Astrocyte (in vitro differentiated cells and primary cell): ENCODE measurements at regions not wholly inside any gene's neighbourhood (a gene's known extent, or its start where the extent isn't known, plus 50 kb on each side); places are given as distances from the start of the nearest gene placed in this dataset.

Experiments
- DNase-seq: peaks from one replicate; pipeline ENCODE4 v3.0.0-alpha.2; 2010; ENCODE audit warnings: low read depth
- FAIRE-seq: peaks from 2 replicates; lab custom pipeline; 2011; peaks lifted over from hg19 to GRCh38; lab: Jason Lieb, UNC
- H2AFZ ChIP-seq: 2 replicates; pipeline ENCODE4 v1.6.0; 2012; ENCODE audit warnings: low read depth, low read length, inconsistent platforms
- H3K27ac ChIP-seq: 2 replicates; pipeline ENCODE4 v1.5.1; 2011; ENCODE audit warnings: low read depth, low read length, inconsistent platforms
- H3K27me3 ChIP-seq: 2 replicates; pipeline ENCODE4 v1.6.0; 2011; ENCODE audit warnings: low read length, inconsistent platforms; ENCODE audit not compliant: insufficient read depth
- H3K36me3 ChIP-seq: 2 replicates; pipeline ENCODE4 v1.5.1; 2011; ENCODE audit warnings: low read length, inconsistent platforms; ENCODE audit not compliant: insufficient read depth
- H3K4me1 ChIP-seq: 2 replicates; pipeline ENCODE4 v1.5.1; 2011; ENCODE audit warnings: low read length, inconsistent platforms; ENCODE audit not compliant: insufficient read depth
- H3K4me2 ChIP-seq: 2 replicates; pipeline ENCODE4 v1.6.0; 2012; ENCODE audit warnings: low read length, inconsistent platforms
- H3K4me3 ChIP-seq: 2 replicates; pipeline ENCODE4 v1.5.1; 2011; ENCODE audit warnings: low read depth, mild to moderate bottlenecking, low read length, inconsistent platforms; ENCODE audit not compliant: insufficient read depth
- H3K79me2 ChIP-seq: 2 replicates; pipeline ENCODE4 v1.6.0; 2012; ENCODE audit warnings: mild to moderate bottlenecking, low read length, inconsistent platforms; ENCODE audit not compliant: insufficient read depth
- H3K9ac ChIP-seq: 2 replicates; pipeline ENCODE4 v1.6.0; 2012; ENCODE audit warnings: mild to moderate bottlenecking, low read length, inconsistent platforms
- H3K9me3 ChIP-seq: 2 replicates; pipeline ENCODE4 v1.5.1; 2012; ENCODE audit warnings: low read depth, mild to moderate bottlenecking, low read length, inconsistent platforms; ENCODE audit not compliant: insufficient read depth
- H4K20me1 ChIP-seq: 2 replicates; pipeline ENCODE4 v1.6.0; 2012; ENCODE audit warnings: low read length, inconsistent platforms; ENCODE audit not compliant: insufficient read depth
- H3K27ac Mint-ChIP-seq: one replicate; pipeline ENCODE4 v1.8.0; 2021; ENCODE audit warnings: mild to moderate bottlenecking, mixed read lengths; ENCODE audit not compliant: unreplicated experiment
- H3K27me3 Mint-ChIP-seq: one replicate; pipeline ENCODE4 v1.8.0; 2021; ENCODE audit warnings: low read depth, mixed read lengths; ENCODE audit not compliant: unreplicated experiment
- H3K36me3 Mint-ChIP-seq: one replicate; pipeline ENCODE4 v1.8.0; 2021; ENCODE audit warnings: low read depth, mixed read lengths; ENCODE audit not compliant: unreplicated experiment
- H3K4me1 Mint-ChIP-seq: one replicate; pipeline ENCODE4 v1.8.0; 2021; ENCODE audit warnings: low read depth, mixed read lengths; ENCODE audit not compliant: unreplicated experiment
- H3K4me3 Mint-ChIP-seq: one replicate; pipeline ENCODE4 v1.8.0; 2021; ENCODE audit warnings: mild to moderate bottlenecking, moderate library complexity, mixed read lengths; ENCODE audit not compliant: unreplicated experiment
- H3K9me3 Mint-ChIP-seq: one replicate; pipeline ENCODE4 v1.8.0; 2021; ENCODE audit warnings: mild to moderate bottlenecking, mixed read lengths; ENCODE audit not compliant: unreplicated experiment
- EZH2 ChIP-seq: IDR thresholded peaks from 2 replicates; pipeline ENCODE4 v1.6.1; 2012; ENCODE audit warnings: mild to moderate bottlenecking, low read length, inconsistent platforms; ENCODE audit not compliant: insufficient read depth
- TF ChIP-seq, protein P1 (sequence below): IDR thresholded peaks from 2 replicates; pipeline ENCODE4 v1.5.1; 2011; ENCODE audit warnings: low read depth, mild to moderate bottlenecking, inconsistent platforms, low read length, moderate library complexity; ENCODE audit not compliant: insufficient read depth

GRCh38 chr3:110293660-110294059, 778.0 kb upstream of the NECTIN3 start:
- H3K9ac ChIP-seq: no peak overlapping the region
- Mint-ChIP-seq H3K9me3 (peaks cover 13% of the 10 kb centered on the region), H3K4me1 (peaks cover 12% of the 10 kb centered on the region), H3K36me3 (no peaks in the 10 kb centered on the region), H3K27ac (no peak overlapping the region), H3K27me3 (no peaks in the 10 kb centered on the region), H3K4me3 (no peak overlapping the region)
- peaks cover 5% of the 10 kb centered on the region for H3K4me1 ChIP-seq
- H2AFZ ChIP-seq: no peak overlapping the region
- FAIRE-seq: peak; percentile 50
- H3K9me3 ChIP-seq: no peaks in the 10 kb centered on the region
- H3K4me3 ChIP-seq: no peak overlapping the region
- H3K79me2 ChIP-seq: no peaks in the 10 kb centered on the region
- no peak for DNase-seq
- no peak overlapping the region for H3K27ac ChIP-seq
- H4K20me1 ChIP-seq: no peaks in the 10 kb centered on the region
- TF ChIP-seq, protein P1, sequence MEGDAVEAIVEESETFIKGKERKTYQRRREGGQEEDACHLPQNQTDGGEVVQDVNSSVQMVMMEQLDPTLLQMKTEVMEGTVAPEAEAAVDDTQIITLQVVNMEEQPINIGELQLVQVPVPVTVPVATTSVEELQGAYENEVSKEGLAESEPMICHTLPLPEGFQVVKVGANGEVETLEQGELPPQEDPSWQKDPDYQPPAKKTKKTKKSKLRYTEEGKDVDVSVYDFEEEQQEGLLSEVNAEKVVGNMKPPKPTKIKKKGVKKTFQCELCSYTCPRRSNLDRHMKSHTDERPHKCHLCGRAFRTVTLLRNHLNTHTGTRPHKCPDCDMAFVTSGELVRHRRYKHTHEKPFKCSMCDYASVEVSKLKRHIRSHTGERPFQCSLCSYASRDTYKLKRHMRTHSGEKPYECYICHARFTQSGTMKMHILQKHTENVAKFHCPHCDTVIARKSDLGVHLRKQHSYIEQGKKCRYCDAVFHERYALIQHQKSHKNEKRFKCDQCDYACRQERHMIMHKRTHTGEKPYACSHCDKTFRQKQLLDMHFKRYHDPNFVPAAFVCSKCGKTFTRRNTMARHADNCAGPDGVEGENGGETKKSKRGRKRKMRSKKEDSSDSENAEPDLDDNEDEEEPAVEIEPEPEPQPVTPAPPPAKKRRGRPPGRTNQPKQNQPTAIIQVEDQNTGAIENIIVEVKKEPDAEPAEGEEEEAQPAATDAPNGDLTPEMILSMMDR: no peak
- TF ChIP-seq EZH2: no peak
- H3K27me3 ChIP-seq: no peaks in the 10 kb centered on the region
- H3K4me2 ChIP-seq: no peak overlapping the region
- H3K36me3 ChIP-seq: no peaks in the 10 kb centered on the region

- H3K4me2 ChIP-seq: no peak overlapping the region
- H3K9me3 ChIP-seq: no peaks in the 10 kb centered on the region
- peak overlapping the region; percentile 79 for H3K27ac Mint-ChIP-seq
- FAIRE-seq (no peak), DNase-seq (peak; percentile 44)
- peak overlapping the region; percentile 23 for H2AFZ ChIP-seq
- H4K20me1 ChIP-seq: no peaks in the 10 kb centered on the region
- no peaks in the 10 kb centered on the region for H3K36me3 Mint-ChIP-seq
- TF ChIP-seq EZH2: no peak
- TF ChIP-seq, protein P1: no peak
- H3K4me1 ChIP-seq: peaks cover 5% of the 10 kb centered on the region
- H3K27ac ChIP-seq: no peak overlapping the region
- H3K4me1 Mint-ChIP-seq: peaks cover 12% of the 10 kb centered on the region
- H3K9ac ChIP-seq: no peak overlapping the region
- no peak overlapping the region for H3K4me3 ChIP-seq
- no peaks in the 10 kb centered on the region for H3K27me3 Mint-ChIP-seq
- no peaks in the 10 kb centered on the region for H3K79me2 ChIP-seq
- no peaks in the 10 kb centered on the region for H3K27me3 ChIP-seq
- H3K36me3 ChIP-seq: no peaks in the 10 kb centered on the region
- H3K9me3 Mint-ChIP-seq: peaks cover 13% of the 10 kb centered on the region
- H3K4me3 Mint-ChIP-seq: no peak overlapping the region
These were observed 774.7 kb upstream of the NECTIN3 start for GRCh38 chr3:110296885-110297284.

DNA sequence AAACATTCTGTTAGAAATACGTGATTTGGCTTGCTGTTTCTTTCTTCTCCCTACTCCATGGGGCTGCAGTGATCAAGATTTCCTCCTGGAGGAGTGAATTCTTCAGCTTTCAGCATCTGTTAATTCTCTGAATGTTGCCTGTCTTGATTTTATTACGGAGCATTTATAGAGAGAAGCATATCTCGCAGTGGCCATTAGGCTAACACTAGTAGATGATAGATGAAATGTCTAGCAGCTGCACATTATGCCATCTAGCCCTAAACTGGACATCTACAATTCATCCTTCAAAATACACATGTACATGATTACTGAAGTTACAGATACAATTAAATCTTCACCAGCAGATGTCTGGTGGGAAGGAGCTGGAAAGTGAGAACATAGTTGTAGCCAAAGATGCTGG, 769.8 kb upstream of the NECTIN3 start:
- no peaks in the 10 kb centered on the region for H3K9me3 ChIP-seq
- peaks cover 2% of the 10 kb centered on the region for H3K4me1 ChIP-seq
- H3K4me3 Mint-ChIP-seq: no peak overlapping the region
- no peaks in the 10 kb centered on the region for H3K36me3 ChIP-seq
- no peaks in the 10 kb centered on the region for H4K20me1 ChIP-seq
- no peak overlapping the region for H3K4me2 ChIP-seq
- H3K36me3 Mint-ChIP-seq: no peaks in the 10 kb centered on the region
- H3K9ac ChIP-seq: no peak overlapping the region
- H3K4me1 Mint-ChIP-seq: peaks cover 6% of the 10 kb centered on the region
- TF ChIP-seq, protein P1: no peak
- TF ChIP-seq EZH2: no peak
- no peak for FAIRE-seq
- H2AFZ ChIP-seq: no peak overlapping the region
- no peaks in the 10 kb centered on the region for H3K9me3 Mint-ChIP-seq
- no peaks in the 10 kb centered on the region for H3K27me3 ChIP-seq
- H3K27ac Mint-ChIP-seq: no peak overlapping the region
- no peak for DNase-seq
- H3K79me2 ChIP-seq: no peaks in the 10 kb centered on the region
- H3K4me3 ChIP-seq: no peak overlapping the region
- H3K27me3 Mint-ChIP-seq: no peaks in the 10 kb centered on the region
- H3K27ac ChIP-seq: no peak overlapping the region
